Prostate gland (tissue), 2 donors: ENCODE measurements at regions not wholly inside any gene's neighbourhood (a gene's known extent, or its start where the extent isn't known, plus 50 kb on each side); places are given as distances from the start of the nearest gene placed in this dataset.

Experiments
- POLR2A ChIP-seq: fragments of 450-650 bp; IDR thresholded peaks from one replicate; pipeline ENCODE4 v1.6.1; 2016; ENCODE audit warnings: antibody characterized with exemption, mild to moderate bottlenecking
- TF ChIP-seq, protein P1 (sequence below), 4 experiments: fragments of 200-600 bp in 2 of 4; fragments of 450-650 bp in 2 of 4; sonication (generic) in 2 of 4; IDR thresholded peaks; 1 replicate in 3 of 4; 2 replicates in 1 of 4; pipeline ENCODE4 v1.5.1; 2016 to 2019; ENCODE audit warnings: antibody characterized with exemption in 4 of 4, mild to moderate bottlenecking in 2 of 4, moderate library complexity in 2 of 4

- TF ChIP-seq, protein P1, sequence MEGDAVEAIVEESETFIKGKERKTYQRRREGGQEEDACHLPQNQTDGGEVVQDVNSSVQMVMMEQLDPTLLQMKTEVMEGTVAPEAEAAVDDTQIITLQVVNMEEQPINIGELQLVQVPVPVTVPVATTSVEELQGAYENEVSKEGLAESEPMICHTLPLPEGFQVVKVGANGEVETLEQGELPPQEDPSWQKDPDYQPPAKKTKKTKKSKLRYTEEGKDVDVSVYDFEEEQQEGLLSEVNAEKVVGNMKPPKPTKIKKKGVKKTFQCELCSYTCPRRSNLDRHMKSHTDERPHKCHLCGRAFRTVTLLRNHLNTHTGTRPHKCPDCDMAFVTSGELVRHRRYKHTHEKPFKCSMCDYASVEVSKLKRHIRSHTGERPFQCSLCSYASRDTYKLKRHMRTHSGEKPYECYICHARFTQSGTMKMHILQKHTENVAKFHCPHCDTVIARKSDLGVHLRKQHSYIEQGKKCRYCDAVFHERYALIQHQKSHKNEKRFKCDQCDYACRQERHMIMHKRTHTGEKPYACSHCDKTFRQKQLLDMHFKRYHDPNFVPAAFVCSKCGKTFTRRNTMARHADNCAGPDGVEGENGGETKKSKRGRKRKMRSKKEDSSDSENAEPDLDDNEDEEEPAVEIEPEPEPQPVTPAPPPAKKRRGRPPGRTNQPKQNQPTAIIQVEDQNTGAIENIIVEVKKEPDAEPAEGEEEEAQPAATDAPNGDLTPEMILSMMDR (IDR thresholded peaks at IDR 0.05): no peak
- no peak for TF ChIP-seq POLR2A
Observed at GRCh38 chr6:20028143-20028542, 184.1 kb downstream of the MBOAT1 start.
